ENCODE measurements at regions not wholly inside any gene's neighbourhood (a gene's known extent, or its start where the extent isn't known, plus 50 kb on each side); places are given as distances from the start of the nearest gene placed in this dataset.

GRCh38 chr5:171640480-171640879 lies 145.1 kb upstream of the SMIM23 start:
- no peak overlapping the region for H3K4me3 ChIP-seq
- DNase-seq (no peak), ATAC-seq (peak in 2 of 4 donors; percentile 23 to 77)
- WGBS, 3 donors: 13 to 20% (median 16%) methylated on average over 3 of the region's 3 CpGs
- H3K27me3 ChIP-seq (ENCODE audit: insufficient read depth in 3 of 3, low read length in 2 of 3): no peaks in the 10 kb centered on the region
- TF ChIP-seq CTCF (IDR thresholded peaks at IDR 0.05): no peak
- no peaks in the 10 kb centered on the region for H3K9me3 ChIP-seq
- no peaks in the 10 kb centered on the region for H3K36me3 ChIP-seq (ENCODE audit: insufficient read depth in 1 of 2, low read depth in 1 of 2)
- no peak overlapping the region for H3K27ac ChIP-seq
- intact Hi-C loops (cut with DNase I): no loop called here
- H3K4me1 ChIP-seq: no peaks in the 10 kb centered on the region

GRCh38 chr5:171641891-171642290 lies 143.7 kb upstream of the SMIM23 start:
- H3K4me3 ChIP-seq: no peak overlapping the region
- no peak for ATAC-seq
- H3K36me3 ChIP-seq (ENCODE audit: insufficient read depth in 1 of 2, low read depth in 1 of 2): no peaks in the 10 kb centered on the region
- H3K9me3 ChIP-seq: no peaks in the 10 kb centered on the region
- no peaks in the 10 kb centered on the region for H3K4me1 ChIP-seq
- no peak overlapping the region for H3K27ac ChIP-seq
- peaks cover 0 to 7% (median 0%) of the 10 kb centered on the region in 3 donors for H3K27me3 ChIP-seq (ENCODE audit: insufficient read depth in 3 of 3, low read length in 2 of 3)
- no peak for TF ChIP-seq CTCF (IDR thresholded peaks at IDR 0.05)
- DNase-seq: no peak
- intact Hi-C loops (cut with DNase I): no loop called here

- no peak overlapping the region for H3K27ac ChIP-seq
- intact Hi-C loops (cut with DNase I): no loop called here
- H3K4me1 ChIP-seq: no peaks in the 10 kb centered on the region
- ATAC-seq (no peak), DNase-seq (no peak)
- no peaks in the 10 kb centered on the region for H3K36me3 ChIP-seq (ENCODE audit: insufficient read depth in 1 of 2, low read depth in 1 of 2)
- WGBS, 3 donors: 89 to 93% (median 92%) methylated on average over 6 of the region's 6 CpGs
- H3K27me3 ChIP-seq (ENCODE audit: insufficient read depth in 3 of 3, low read length in 2 of 3): peaks cover 0 to 7% (median 0%) of the 10 kb centered on the region in 3 donors
- no peak for TF ChIP-seq CTCF (IDR thresholded peaks at IDR 0.05)
- H3K9me3 ChIP-seq: no peaks in the 10 kb centered on the region
- H3K4me3 ChIP-seq: no peak overlapping the region
Observed at GRCh38 chr5:171642894-171643293, 142.7 kb upstream of the SMIM23 start.

- intact Hi-C loops (cut with DNase I): no loop called here
- DNase-seq (no peak), ATAC-seq (no peak)
- H3K27me3 ChIP-seq (ENCODE audit: insufficient read depth in 3 of 3, low read length in 2 of 3): peaks cover 0 to 7% (median 0%) of the 10 kb centered on the region in 3 donors
- no peaks in the 10 kb centered on the region for H3K36me3 ChIP-seq (ENCODE audit: insufficient read depth in 1 of 2, low read depth in 1 of 2)
- no peak overlapping the region for H3K27ac ChIP-seq
- TF ChIP-seq CTCF (IDR thresholded peaks at IDR 0.05): no peak
- H3K4me1 ChIP-seq: no peaks in the 10 kb centered on the region
- H3K9me3 ChIP-seq: no peaks in the 10 kb centered on the region
- WGBS, 3 donors: 44 to 58% (median 53%) methylated on average over 8 to 10 of the region's 10 CpGs
- H3K4me3 ChIP-seq: no peak overlapping the region
Observed at GRCh38 chr5:171644536-171644935, 141.1 kb upstream of the SMIM23 start.
